Mesothelial cell of epicardium (in vitro differentiated cells): ENCODE measurements at regions not wholly inside any gene's neighbourhood (a gene's known extent, or its start where the extent isn't known, plus 50 kb on each side); places are given as distances from the start of the nearest gene placed in this dataset.
"Not testable (repeated sequence)": the region's sequence is repeated elsewhere in the genome, so short reads cannot be mapped to it uniquely, and the experiment has no call there.

Experiments used
- DNase-seq, 2 experiments: peaks; one replicate each; pipeline ENCODE4 v3.0.0; 2021; ENCODE audit warnings: low spot score in 2 of 2; ENCODE audit not compliant: unreplicated experiment in 2 of 2
- H3K27ac Mint-ChIP-seq: 2 replicates; pipeline ENCODE4 v1.8.0; 2021; ENCODE audit warnings: mixed read lengths
- H3K27me3 Mint-ChIP-seq: 2 replicates; pipeline ENCODE4 v1.8.0; 2021; ENCODE audit warnings: low read depth, mixed read lengths
- H3K36me3 Mint-ChIP-seq: 2 replicates; pipeline ENCODE4 v1.8.0; 2021; ENCODE audit warnings: mixed read lengths
- H3K4me1 Mint-ChIP-seq: 2 replicates; pipeline ENCODE4 v1.8.0; 2021; ENCODE audit warnings: mixed read lengths
- H3K4me3 Mint-ChIP-seq: 2 replicates; pipeline ENCODE4 v1.8.0; 2021; ENCODE audit warnings: mild to moderate bottlenecking, moderate library complexity, mixed read lengths
- H3K9me3 Mint-ChIP-seq: 2 replicates; pipeline ENCODE4 v1.8.0; 2021; ENCODE audit warnings: mixed read lengths
- TF ChIP-seq, protein P1 (sequence below): fragments of 200-600 bp; sonication (generic); IDR thresholded peaks from one replicate; pipeline ENCODE4 v1.5.0; 2021; ENCODE audit warnings: antibody characterized with exemption; ENCODE audit not compliant: unreplicated experiment

DNA sequence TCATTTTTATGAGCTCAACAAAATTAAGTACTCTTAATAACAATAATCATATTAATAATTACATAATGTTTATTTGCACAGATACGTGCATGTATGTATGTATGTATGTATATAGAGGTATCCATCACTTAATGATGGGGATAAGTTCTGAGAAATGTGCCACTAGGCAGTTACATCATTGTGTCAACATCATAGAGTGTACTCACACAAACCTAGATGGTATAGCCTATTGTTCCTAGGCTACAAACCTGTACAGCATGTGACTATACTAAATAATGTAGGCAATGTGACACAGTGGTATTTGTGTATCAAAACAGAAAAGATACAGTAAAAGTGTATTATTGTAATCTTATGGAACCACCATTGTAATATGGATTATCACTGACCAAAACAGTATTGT, 874.7 kb upstream of the GBE1 start:
- Mint-ChIP-seq H3K9me3 (peaks cover 4% of the 10 kb centered on the region), H3K4me1 (no peaks in the 10 kb centered on the region), H3K27me3 (no peaks in the 10 kb centered on the region), H3K36me3 (no peaks in the 10 kb centered on the region), H3K27ac (no peak overlapping the region), H3K4me3 (no peak overlapping the region)
- no peak for DNase-seq
- TF ChIP-seq, protein P1, sequence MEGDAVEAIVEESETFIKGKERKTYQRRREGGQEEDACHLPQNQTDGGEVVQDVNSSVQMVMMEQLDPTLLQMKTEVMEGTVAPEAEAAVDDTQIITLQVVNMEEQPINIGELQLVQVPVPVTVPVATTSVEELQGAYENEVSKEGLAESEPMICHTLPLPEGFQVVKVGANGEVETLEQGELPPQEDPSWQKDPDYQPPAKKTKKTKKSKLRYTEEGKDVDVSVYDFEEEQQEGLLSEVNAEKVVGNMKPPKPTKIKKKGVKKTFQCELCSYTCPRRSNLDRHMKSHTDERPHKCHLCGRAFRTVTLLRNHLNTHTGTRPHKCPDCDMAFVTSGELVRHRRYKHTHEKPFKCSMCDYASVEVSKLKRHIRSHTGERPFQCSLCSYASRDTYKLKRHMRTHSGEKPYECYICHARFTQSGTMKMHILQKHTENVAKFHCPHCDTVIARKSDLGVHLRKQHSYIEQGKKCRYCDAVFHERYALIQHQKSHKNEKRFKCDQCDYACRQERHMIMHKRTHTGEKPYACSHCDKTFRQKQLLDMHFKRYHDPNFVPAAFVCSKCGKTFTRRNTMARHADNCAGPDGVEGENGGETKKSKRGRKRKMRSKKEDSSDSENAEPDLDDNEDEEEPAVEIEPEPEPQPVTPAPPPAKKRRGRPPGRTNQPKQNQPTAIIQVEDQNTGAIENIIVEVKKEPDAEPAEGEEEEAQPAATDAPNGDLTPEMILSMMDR = no peak

DNA sequence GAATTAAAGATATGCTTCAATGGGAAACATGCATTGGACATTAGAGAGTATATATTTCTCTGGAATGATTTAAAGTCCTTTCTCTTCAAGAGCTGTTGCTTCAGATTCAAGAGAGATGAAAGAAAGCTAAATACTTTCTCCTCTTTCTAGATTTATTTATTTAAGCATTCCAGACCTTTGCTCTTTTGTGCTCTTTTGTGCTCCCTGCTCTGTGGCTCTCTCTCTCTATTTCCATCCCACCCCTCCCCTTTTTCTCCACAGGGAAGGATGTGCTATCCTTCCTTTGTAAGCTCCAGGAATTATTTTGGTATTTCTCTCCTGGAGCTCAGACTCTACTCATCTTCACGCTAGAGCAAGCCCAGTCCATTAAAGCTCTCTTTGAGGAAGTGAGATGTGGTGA, 871.9 kb upstream of the GBE1 start:
- H3K27me3 Mint-ChIP-seq = no peaks in the 10 kb centered on the region
- no peaks in the 10 kb centered on the region for H3K4me1 Mint-ChIP-seq
- no peak overlapping the region for H3K27ac Mint-ChIP-seq
- H3K36me3 Mint-ChIP-seq = no peaks in the 10 kb centered on the region
- peaks cover 5% of the 10 kb centered on the region for H3K9me3 Mint-ChIP-seq
- no peak for DNase-seq
- H3K4me3 Mint-ChIP-seq = no peak overlapping the region
- TF ChIP-seq, protein P1 = no peak

DNA sequence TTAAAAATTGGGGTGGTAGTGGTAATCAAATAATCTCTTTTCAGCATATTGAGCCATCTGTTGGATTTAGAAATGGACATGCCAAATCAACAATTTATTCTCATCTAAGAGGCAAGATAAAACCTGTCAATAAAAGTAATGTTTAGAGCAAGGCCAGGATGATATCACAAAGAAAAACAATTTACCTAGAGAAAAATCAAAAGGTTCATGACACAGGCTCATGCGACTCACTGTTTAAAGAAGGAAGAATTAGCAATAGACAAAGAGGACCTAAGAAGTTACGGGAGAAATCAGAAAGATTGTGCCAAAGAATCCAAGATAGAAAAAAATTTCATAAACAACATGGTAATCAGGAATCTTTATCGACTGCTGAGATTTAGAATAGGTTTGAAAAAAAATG, 868.5 kb upstream of the GBE1 start:
- Mint-ChIP-seq H3K4me1 (no peaks in the 10 kb centered on the region), H3K27me3 (no peaks in the 10 kb centered on the region), H3K36me3 (no peaks in the 10 kb centered on the region), H3K4me3 (no peak overlapping the region), H3K27ac (no peak overlapping the region), H3K9me3 (peaks cover 10% of the 10 kb centered on the region)
- no peak for DNase-seq
- TF ChIP-seq, protein P1 = no peak

DNA sequence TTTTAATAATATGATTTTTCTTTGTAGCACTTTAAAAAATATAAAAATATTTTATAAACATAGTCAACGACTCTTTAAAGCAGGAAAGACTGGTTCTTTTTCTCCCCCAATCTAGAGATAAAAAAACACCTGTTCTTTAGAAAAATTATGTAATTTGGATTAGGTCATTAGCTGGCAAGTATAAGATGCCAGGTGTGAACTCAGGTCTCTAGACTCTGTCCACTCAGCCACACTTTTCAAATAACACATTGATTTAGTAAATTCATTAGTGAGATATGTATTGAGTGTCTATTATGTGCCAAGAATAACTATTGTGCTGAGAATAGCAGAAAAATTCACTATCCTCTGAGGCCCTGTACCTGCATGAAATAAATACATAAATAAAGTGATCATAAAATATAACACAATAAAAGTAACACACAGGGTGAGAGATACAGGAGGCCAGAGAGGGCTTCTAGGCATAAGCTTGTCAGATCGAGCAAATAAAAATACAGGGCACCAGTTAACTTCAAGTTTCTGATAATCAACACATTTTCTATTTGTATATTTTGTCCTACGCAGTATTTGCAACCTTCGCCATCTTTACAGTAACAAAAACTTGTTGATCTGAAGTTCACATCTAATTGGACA, 867.1 kb upstream of the GBE1 start:
- TF ChIP-seq, protein P1 = no peak
- H3K27ac Mint-ChIP-seq = no peak overlapping the region
- H3K4me1 Mint-ChIP-seq = no peaks in the 10 kb centered on the region
- H3K9me3 Mint-ChIP-seq = peaks cover 22% of the 10 kb centered on the region
- H3K27me3 Mint-ChIP-seq = no peaks in the 10 kb centered on the region
- no peak for DNase-seq
- H3K4me3 Mint-ChIP-seq = no peak overlapping the region
- no peaks in the 10 kb centered on the region for H3K36me3 Mint-ChIP-seq

DNA sequence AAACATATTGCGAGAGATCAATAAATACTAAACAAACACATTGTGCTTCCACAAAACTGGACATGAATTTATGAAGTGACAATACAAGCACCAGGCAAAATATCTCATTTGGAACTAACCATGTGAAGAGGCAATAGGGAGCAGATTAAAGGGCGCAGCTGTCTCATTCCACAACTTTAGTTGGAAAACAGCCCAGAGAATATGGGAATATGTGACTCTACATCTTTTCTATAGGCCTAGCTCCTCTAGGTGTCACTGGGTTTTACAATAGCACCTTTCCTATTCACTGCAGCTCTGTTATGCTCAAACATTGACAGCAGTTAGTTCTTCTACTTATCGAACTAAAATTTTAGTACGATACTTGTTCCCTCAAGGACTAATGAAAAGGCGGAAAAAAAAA, 866.3 kb upstream of the GBE1 start:
- Mint-ChIP-seq H3K36me3 (no peaks in the 10 kb centered on the region), H3K27ac (no peak overlapping the region), H3K4me3 (no peak overlapping the region), H3K27me3 (no peaks in the 10 kb centered on the region), H3K4me1 (no peaks in the 10 kb centered on the region), H3K9me3 (peaks cover 25% of the 10 kb centered on the region)
- no peak for DNase-seq
- TF ChIP-seq, protein P1 = no peak

DNA sequence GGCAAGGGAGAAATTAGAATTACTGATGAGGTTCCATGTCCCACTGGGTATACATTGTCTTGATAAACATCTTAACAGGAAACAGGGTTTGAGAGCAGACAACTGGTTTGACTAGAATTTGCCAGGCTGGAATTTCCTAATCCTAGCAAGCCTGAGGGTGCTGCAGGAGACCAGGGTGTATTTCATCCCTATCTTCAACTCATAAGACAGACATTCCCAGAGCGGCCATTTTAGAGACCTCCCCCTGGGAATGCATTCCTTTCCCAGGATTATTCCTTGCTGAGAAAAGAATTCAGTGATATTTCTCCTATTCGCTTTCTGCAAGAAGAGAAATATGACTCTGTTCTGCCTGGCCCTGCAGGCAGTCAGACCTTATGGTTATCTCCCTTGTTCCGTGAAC, 859.3 kb upstream of the GBE1 start:
- not testable (repeated sequence) for H3K4me1 Mint-ChIP-seq, DNase-seq, H3K27ac Mint-ChIP-seq, H3K4me3 Mint-ChIP-seq, H3K27me3 Mint-ChIP-seq, H3K36me3 Mint-ChIP-seq
- peaks cover 38% of the 10 kb centered on the region for H3K9me3 Mint-ChIP-seq
